NCI-H446 (cell line): ENCODE measurements at regions not wholly inside any gene's neighbourhood (a gene's known extent, or its start where the extent isn't known, plus 50 kb on each side); places are given as distances from the start of the nearest gene placed in this dataset.

Source experiments
- DNase-seq, 2 experiments: peaks; one replicate each; lab custom pipeline; 2025; lab: John Stamatoyannopoulos, UW

GRCh38 chr15:77557564-77557963 lies 75.1 kb downstream of the LINGO1 start:
- no peak for DNase-seq

GRCh38 chr15:77557144-77557543 lies 75.6 kb downstream of the LINGO1 start:
- no peak for DNase-seq

- DNase-seq, result no peak
These were observed 76.1 kb downstream of the LINGO1 start for GRCh38 chr15:77556622-77557021.

- DNase-seq, result no peak
These were observed 77.5 kb downstream of the LINGO1 start for GRCh38 chr15:77555232-77555631.

GRCh38 chr15:77554306-77555080 lies 78.2 kb downstream of the LINGO1 start:
- no peak for DNase-seq

GRCh38 chr15:77553695-77554094 lies 79.0 kb downstream of the LINGO1 start:
- DNase-seq, result no peak

- no peak for DNase-seq
These were observed 79.5 kb downstream of the LINGO1 start for GRCh38 chr15:77553257-77553656.

GRCh38 chr15:77552066-77552465 lies 80.6 kb downstream of the LINGO1 start:
- DNase-seq, result no peak

- DNase-seq, result no peak
These were observed 82.1 kb downstream of the LINGO1 start for GRCh38 chr15:77550301-77551251.

GRCh38 chr15:77549576-77550288 lies 83.0 kb downstream of the LINGO1 start:
- no peak for DNase-seq

GRCh38 chr15:77548589-77549557 lies 83.8 kb downstream of the LINGO1 start:
- DNase-seq, result no peak

GRCh38 chr15:77547801-77548588 lies 84.7 kb downstream of the LINGO1 start:
- DNase-seq, result no peak

GRCh38 chr15:77546870-77547269 lies 85.8 kb downstream of the LINGO1 start:
- DNase-seq, result no peak

GRCh38 chr15:77546050-77546501 lies 86.6 kb downstream of the LINGO1 start:
- DNase-seq, result peak in 1 of 2 experiments; percentile 38

GRCh38 chr15:77545058-77545457 lies 87.7 kb downstream of the LINGO1 start:
- no peak for DNase-seq

GRCh38 chr15:77544162-77544561 lies 88.5 kb downstream of the LINGO1 start:
- no peak for DNase-seq

- DNase-seq, result peak; percentile 67 to 92
These were observed 89.4 kb downstream of the LINGO1 start for GRCh38 chr15:77543159-77543882.

GRCh38 chr15:77542491-77543001 lies 90.2 kb downstream of the LINGO1 start:
- DNase-seq, result no peak
